Peyer's patch (tissue), 4 donors: ENCODE measurements at regions not wholly inside any gene's neighbourhood (a gene's known extent, or its start where the extent isn't known, plus 50 kb on each side); places are given as distances from the start of the nearest gene placed in this dataset.

Experiments used
- CTCF ChIP-seq, 6 experiments: fragments of 450-650 bp in 4 of 6; fragments of 200-600 bp in 2 of 6; sonication (generic) in 1 of 6; IDR thresholded peaks; one replicate each; pipeline ENCODE4 v1.5.1; 2017 to 2019; ENCODE audit warnings: antibody characterized with exemption in 6 of 6, mild to moderate bottlenecking in 3 of 6, moderate library complexity in 1 of 6
- POLR2A ChIP-seq, 2 donors: fragments of 450-650 bp; IDR thresholded peaks; one replicate each; pipeline ENCODE4 v1.5.1; 2017; ENCODE audit warnings: antibody characterized with exemption in 2 of 2, mild to moderate bottlenecking in 2 of 2, moderate library complexity in 2 of 2

- TF ChIP-seq CTCF (IDR thresholded peaks at IDR 0.05) = no peak
- no peak for TF ChIP-seq POLR2A (IDR thresholded peaks at IDR 0.05)
Observed at GRCh38 chr4:174012135-174012885, 271.2 kb downstream of the FBXO8 start.
